HG03565 (cell line): ENCODE measurements at regions not wholly inside any gene's neighbourhood (a gene's known extent, or its start where the extent isn't known, plus 50 kb on each side); places are given as distances from the start of the nearest gene placed in this dataset.
A peak's percentile ranks its signal among the peaks of the same experiment; 100 is the strongest.

Source experiments
- ATAC-seq: cut with Tn5 transposase; IDR thresholded peaks from one replicate; pipeline ENCODE4 v1.9.1; 2021; ENCODE audit warnings: mild to moderate bottlenecking, moderate library complexity; ENCODE audit not compliant: unreplicated experiment

GRCh38 chr1:90650401-90650800 lies 66.7 kb downstream of the BARHL2 start:
- ATAC-seq, result no peak

DNA sequence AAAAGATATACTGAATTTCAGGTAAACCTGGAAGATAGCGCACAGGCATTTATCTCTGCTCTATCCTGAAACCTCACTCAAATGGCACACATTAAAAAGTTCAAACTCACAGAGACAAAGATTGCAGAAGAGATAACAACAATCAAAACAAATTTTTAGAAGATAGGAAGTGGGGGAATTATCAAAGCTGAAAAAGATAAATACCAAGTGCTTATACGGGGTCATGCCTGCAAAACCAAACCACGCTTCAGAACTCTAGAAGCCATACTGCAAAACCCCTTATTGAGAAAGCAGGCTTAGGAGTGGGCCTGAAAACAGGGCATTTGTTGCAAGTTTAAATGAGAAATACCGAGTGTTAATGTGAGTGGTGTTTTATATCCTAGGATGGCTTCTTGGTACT lies 76.8 kb downstream of the BARHL2 start:
- no peak for ATAC-seq

GRCh38 chr1:90622666-90623065 lies 94.4 kb downstream of the BARHL2 start:
- no peak for ATAC-seq

- ATAC-seq, result no peak
Observed at GRCh38 chr1:90621986-90622385, 95.1 kb downstream of the BARHL2 start.

GRCh38 chr1:90616395-90616794 lies 100.7 kb downstream of the BARHL2 start:
- no peak for ATAC-seq

GRCh38 chr1:90614872-90615271 lies 102.2 kb downstream of the BARHL2 start:
- no peak for ATAC-seq

DNA sequence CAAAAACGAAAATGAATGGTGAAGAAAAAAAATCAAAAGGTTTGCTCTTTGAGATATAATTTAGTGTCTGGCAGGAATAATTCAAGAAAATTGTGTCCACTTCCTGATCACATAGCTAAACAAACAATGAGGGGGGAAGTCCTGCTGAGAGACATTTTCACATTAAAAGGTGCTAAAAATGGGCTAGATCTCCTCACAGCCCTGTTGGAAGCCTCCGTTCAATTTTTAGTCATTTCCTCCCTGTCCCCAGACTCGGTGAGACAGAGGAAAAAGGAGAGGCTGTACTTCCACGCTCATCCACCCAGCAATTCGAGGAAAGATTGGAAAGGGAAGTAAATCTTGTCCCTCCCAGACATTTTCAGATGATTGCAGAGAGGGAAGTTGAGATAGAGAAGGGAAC lies 103.7 kb downstream of the BARHL2 start:
- no peak for ATAC-seq

- ATAC-seq, result no peak
Observed at GRCh38 chr1:90612033-90612432, 105.1 kb downstream of the BARHL2 start.

DNA sequence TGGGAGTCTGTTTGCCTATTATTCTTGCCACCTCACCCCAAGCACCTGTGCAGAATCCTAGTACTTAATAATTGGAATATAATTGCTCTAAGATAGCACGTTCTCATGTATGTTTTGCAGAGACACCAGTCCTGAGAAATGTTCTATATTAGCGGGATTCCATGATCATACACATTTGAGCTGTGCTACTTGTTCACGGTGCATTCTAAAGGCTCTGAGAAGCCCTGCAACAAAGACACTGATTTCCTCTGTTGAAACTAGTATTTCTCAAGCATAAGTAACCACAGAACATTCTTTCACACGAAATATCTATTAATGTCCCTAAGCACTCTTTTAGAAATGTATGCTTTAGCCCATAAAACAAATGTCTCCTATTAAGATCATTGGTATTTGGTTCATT lies 109.4 kb downstream of the BARHL2 start:
- ATAC-seq, result no peak

DNA sequence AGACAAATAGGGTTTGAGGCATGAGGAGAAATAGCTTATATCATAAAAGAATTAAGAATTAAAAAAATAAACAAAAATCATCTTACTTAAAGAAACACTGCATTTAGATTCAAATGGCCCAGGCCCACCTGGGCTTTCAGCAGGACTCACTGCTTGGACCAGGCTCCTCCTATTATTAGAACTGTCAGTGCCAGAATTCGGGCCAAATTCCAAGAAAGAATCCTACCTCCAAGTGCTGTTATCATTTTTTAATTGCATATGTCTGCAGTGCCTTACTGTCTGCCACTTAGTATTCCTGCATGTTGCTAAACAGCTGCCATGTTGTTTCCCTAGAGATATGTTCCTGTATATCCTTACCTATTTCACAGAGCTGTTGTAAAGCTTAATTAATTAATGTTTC lies 112.0 kb downstream of the BARHL2 start:
- no peak for ATAC-seq

GRCh38 chr1:90593312-90593711 lies 123.8 kb downstream of the BARHL2 start:
- ATAC-seq, result no peak

- no peak for ATAC-seq
Observed at GRCh38 chr1:90591970-90592356, 125.1 kb downstream of the BARHL2 start.

GRCh38 chr1:90591355-90591969 lies 125.6 kb downstream of the BARHL2 start:
- ATAC-seq, result no peak

DNA sequence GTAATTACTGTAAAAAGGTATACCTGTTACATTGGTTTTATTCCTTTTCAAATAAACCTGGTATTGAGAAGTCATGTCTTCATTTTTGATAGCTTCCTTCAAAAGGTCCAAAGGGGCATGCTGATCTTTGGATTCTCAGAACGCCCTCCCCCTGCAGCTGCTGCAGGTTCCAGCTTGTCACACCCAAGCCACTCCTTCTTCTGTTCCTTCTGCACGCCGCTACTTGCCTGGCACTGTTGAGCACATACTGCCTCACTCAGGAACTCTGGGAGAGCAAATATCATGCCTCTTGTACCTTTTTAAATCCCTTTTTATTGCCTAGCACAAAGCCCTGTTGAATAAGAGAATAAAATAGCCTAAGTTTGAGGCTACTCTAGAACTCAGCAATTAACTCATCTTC lies 136.9 kb downstream of the BARHL2 start:
- ATAC-seq, result no peak

DNA sequence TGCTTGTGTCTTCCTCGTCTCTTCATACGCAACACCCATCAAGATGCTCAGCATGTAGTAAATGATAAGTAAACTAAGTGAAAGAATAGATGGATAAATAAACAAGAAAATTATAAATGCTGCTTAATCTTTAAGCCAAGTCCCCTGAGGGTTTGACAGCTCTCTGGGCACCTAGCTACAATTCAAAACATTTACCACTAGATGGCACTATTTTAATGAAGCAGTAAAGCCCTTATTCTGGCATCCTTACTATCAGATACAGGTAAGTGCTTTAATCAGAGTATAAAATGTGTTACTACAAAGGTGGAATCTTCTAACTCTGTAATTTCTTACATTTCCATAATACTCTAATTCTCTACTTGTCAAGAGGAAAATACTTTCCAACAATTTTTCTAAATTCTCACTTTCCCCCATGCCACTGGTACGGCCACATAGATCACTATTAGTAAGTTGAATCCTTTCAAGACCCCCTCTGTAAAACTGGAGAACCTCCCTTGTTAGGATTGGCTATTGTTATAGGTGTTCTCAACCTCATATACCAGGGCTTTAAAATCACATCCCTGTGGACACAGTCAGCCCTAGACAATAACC lies 137.8 kb downstream of the BARHL2 start:
- peak; percentile 65 for ATAC-seq

- no peak for ATAC-seq
Observed at GRCh38 chr1:90574692-90575370, 142.3 kb downstream of the BARHL2 start.

- no peak for ATAC-seq
Observed at GRCh38 chr1:90573736-90574135, 143.4 kb downstream of the BARHL2 start.

- ATAC-seq, result no peak
Observed at GRCh38 chr1:90572446-90572845, 144.7 kb downstream of the BARHL2 start.

- no peak for ATAC-seq
Observed at GRCh38 chr1:90568436-90568835, 148.7 kb downstream of the BARHL2 start.

DNA sequence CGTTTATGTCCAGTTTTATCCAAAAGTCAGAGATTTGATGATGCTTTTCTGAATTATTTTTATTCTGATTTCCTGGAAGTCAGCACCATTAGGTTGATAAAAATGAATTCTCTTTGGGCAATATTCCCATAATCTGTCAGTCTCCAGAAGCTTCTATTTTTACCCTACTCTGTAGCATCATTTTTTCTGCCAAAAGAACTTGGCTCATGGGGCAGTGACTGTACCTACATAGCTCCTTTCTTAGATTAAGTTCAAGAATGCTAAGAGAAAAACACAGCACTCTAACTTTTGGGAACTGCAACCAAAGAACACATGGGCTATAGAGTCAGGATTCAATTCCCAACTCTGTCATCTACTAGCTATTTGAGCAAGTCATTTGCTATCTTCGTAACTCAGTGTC lies 152.9 kb downstream of the BARHL2 start:
- no peak for ATAC-seq

DNA sequence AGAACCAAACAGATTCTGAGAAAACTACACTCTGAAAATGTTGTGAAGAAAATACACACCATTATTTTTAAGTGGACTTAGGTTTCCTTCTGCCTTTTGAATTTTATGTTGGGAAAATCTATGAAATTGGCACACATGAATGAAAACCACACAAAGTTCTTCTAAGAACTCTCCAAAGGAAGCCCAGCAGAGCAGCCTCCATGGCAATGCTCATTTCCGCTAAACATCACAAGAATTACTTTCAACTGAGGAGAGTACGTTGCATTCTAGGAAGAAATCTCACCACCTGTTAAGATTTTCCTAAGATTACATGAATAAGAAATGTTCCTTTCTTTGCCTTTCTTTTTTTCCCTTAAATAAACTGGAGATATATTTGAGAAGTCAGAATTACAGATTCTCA lies 154.2 kb downstream of the BARHL2 start:
- no peak for ATAC-seq

DNA sequence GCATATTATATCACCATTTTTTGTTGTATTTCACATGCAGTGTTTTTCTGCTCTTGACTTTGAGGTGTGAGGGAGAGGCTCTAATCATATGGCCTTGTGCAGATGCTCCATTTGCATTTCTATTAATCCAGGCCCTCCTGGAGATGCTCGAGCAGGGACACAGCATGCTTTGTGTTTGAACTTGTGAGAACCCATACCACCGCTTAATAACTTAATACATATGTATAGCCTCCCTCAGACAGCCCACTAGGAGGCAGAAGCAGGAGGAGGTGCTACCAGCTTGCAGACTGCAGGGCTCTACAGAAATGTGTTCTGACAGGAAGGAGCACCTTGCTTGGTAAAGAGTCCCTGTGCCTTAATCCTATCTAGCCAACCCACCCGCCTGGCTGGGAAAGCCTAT lies 155.2 kb downstream of the BARHL2 start:
- ATAC-seq, result no peak
